Common myeloid progenitor, CD34-positive (primary cell): ENCODE measurements at regions not wholly inside any gene's neighbourhood (a gene's known extent, or its start where the extent isn't known, plus 50 kb on each side); places are given as distances from the start of the nearest gene placed in this dataset.
"Not testable (repeated sequence)": the region's sequence is repeated elsewhere in the genome, so short reads cannot be mapped to it uniquely, and the experiment has no call there.

Source experiments
- CTCF ChIA-PET: fragments of 350-600 bp; sonication (Branson Sonifier 250); formaldehyde crosslinking; loops from one replicate; lab custom pipeline; 2021; ENCODE audit warnings: antibody characterized with exemption; lab: Charles Lee
- POLR2A ChIA-PET: fragments of 350-600 bp; sonication (Branson Sonifier 250); formaldehyde crosslinking; loops from one replicate; lab custom pipeline; 2021; ENCODE audit warnings: antibody characterized with exemption; lab: Charles Lee
- DNase-seq, 3 donors: peaks; one replicate each; pipeline versions ENCODE4 v3.0.0 to v3.0.0-alpha.2; 2013
- H3K27ac ChIP-seq, 2 experiments: 1 replicate in 1 of 2; 2 replicates in 1 of 2; pipeline ENCODE4 v1.7.0; 2013; ENCODE audit warnings: inconsistent platforms in 2 of 2, low read length in 2 of 2, mild to moderate bottlenecking in 2 of 2, low read depth in 1 of 2, moderate library complexity in 1 of 2; ENCODE audit not compliant: severe bottlenecking in 2 of 2, insufficient read depth in 1 of 2, poor library complexity in 1 of 2
- H3K27me3 ChIP-seq, 5 experiments: replicated peaks in 2 of 5; 1 replicate in 3 of 5; 2 replicates in 2 of 5; pipeline versions ENCODE4 v1.6.1 to v1.7.0; 2013; ENCODE audit warnings: low read length in 4 of 5, mild to moderate bottlenecking in 2 of 5, moderate library complexity in 2 of 5, inconsistent platforms in 1 of 5; ENCODE audit not compliant: insufficient read depth in 5 of 5, control insufficient read depth in 4 of 5
- H3K36me3 ChIP-seq, 4 experiments: 1 replicate in 2 of 4; 2 replicates in 2 of 4; pipeline versions ENCODE4 v1.6.1 to v1.7.0; 2013; ENCODE audit warnings: low read length in 3 of 4, control low read depth in 1 of 4, mild to moderate bottlenecking in 1 of 4; ENCODE audit not compliant: control insufficient read depth in 4 of 4, insufficient read depth in 4 of 4
- H3K4me1 ChIP-seq, 4 experiments: 1 replicate in 3 of 4; 2 replicates in 1 of 4; pipeline versions ENCODE4 v1.6.1 to v1.7.1; 2013; ENCODE audit warnings: low read length in 3 of 4, mild to moderate bottlenecking in 3 of 4, control low read depth in 1 of 4, inconsistent platforms in 1 of 4, moderate library complexity in 1 of 4; ENCODE audit not compliant: control insufficient read depth in 4 of 4, insufficient read depth in 4 of 4; ENCODE audit errors: control extremely low read depth in 1 of 4
- H3K4me3 ChIP-seq, 7 experiments: 1 replicate in 4 of 7; 2 replicates in 3 of 7; pipeline versions ENCODE4 v1.5.1 to v1.7.0; 2013; ENCODE audit warnings: mild to moderate bottlenecking in 7 of 7, low read length in 6 of 7, moderate library complexity in 6 of 7, inconsistent platforms in 2 of 7, low read depth in 2 of 7, control low read depth in 1 of 7; ENCODE audit not compliant: insufficient read depth in 4 of 7, control insufficient read depth in 1 of 7; ENCODE audit errors: extremely low read depth in 1 of 7
- H3K9me3 ChIP-seq, 5 experiments: 1 replicate in 4 of 5; 2 replicates in 1 of 5; pipeline versions ENCODE4 v1.6.1 to v1.7.1; 2013; ENCODE audit warnings: low read length in 4 of 5, mild to moderate bottlenecking in 2 of 5, inconsistent platforms in 1 of 5, low read depth in 1 of 5, moderate library complexity in 1 of 5; ENCODE audit not compliant: control insufficient read depth in 4 of 5, insufficient read depth in 2 of 5; ENCODE audit errors: control extremely low read depth in 1 of 5
- WGBS: methylation state at CpG from one replicate; pipeline ENCODE4 v1.1.5; 2013; ENCODE audit not compliant: insufficient coverage; 5-methylcytosine and 5-hydroxymethylcytosine counted together

DNA sequence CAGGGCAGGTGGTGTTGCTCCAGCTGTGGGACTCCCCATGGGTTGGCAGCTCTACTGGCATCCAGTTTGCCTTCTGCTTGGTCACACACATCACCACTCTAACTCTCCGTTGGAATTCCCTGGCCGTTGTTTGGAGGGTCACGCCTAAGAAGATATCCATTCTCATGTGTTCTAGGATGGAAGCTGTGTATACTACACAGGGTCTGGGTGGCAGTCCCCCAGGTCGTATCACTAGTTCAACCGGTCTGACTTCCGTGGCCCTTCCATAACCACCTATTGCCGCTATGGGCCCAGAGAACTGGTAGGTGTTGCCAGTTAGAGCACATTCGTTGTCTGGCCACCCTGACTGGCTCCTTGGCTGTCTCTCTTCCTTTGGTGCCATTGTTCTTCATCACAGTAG is 456.3 kb downstream of the TMEM121 start:
- WGBS, result 99% methylated on average over 8 of the region's 8 CpGs
- H3K4me3 ChIP-seq, result no peak overlapping the region
- H3K27ac ChIP-seq, result no peak overlapping the region
- H3K27me3 ChIP-seq, result no peaks in the 10 kb centered on the region
- H3K4me1 ChIP-seq, result peaks cover 6 to 60% (median 38%) of the 10 kb centered on the region in 4 experiments
- POLR2A ChIA-PET, result no interaction called here
- H3K9me3 ChIP-seq, result no peaks in the 10 kb centered on the region
- CTCF ChIA-PET, result interaction anchor here (1.1 to 1.5 kb wide), 4 partner anchors 8 to 22 kb away, joined by 3 to 5 read pairs (median 3); no protein-coding TSS in a partner anchor
- no peak for DNase-seq
- no peaks in the 10 kb centered on the region for H3K36me3 ChIP-seq

DNA sequence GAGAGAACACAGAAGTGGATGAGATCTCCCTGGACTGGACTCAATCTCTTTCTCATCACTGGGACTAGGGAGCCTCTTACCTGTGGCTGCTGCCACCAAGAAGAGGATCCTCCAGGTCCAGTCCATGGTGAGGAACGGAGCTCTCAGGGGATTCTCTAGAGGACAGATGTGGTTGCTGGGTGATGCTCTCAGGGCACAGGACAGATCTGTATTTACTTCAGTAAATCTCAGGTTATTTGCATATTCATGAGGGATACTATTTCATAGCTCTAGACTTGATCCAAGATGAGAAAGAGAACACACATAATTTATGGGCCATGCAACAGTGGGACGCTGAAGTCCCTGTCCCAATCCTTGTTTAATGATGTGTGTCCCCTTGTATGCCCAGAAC is 460.5 kb downstream of the TMEM121 start:
- ChIA-PET CTCF (interaction anchor here (0.8 to 1.7 kb wide), 2 partner anchors 8 to 12 kb away, joined by 5 to 6 read pairs; no protein-coding TSS in a partner anchor), POLR2A (no interaction called here)
- Histone ChIP-seq H3K9me3 (no peaks in the 10 kb centered on the region), H3K27me3 (no peaks in the 10 kb centered on the region), H3K36me3 (no peaks in the 10 kb centered on the region), H3K4me3 (no peak overlapping the region), H3K27ac (no peak overlapping the region), H3K4me1 (peaks cover 0 to 45% (median 25%) of the 10 kb centered on the region in 4 experiments)
- DNase-seq, result no peak
- WGBS, result 82% methylated on average over 1 of the region's 2 CpGs

DNA sequence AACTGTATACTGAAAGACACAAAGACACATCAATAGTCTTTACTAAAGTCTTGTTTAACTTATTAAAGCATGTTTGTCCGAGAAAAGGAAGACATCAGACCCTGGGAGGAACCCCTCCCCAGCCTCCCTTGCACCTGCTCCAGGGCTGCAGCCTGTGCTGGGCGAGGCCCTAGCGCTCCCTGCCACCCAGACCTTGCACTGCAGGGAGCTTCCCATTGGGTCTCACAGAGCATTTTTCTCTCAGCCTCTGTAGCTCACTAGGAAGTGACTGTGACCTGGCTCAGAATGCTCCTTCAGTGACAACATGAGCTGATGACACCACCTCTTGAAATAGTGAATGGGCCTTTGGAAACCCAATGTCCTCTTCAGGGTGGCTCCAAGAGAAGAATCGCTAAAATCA is 461.2 kb downstream of the TMEM121 start:
- no peak for DNase-seq
- WGBS, result 100% methylated on average over 3 of the region's 4 CpGs
- ChIA-PET POLR2A (no interaction called here), CTCF (interaction anchor here (0.8 to 2.4 kb wide), 3 partner anchors 9 to 42 kb away, joined by 5 to 6 read pairs (median 6); no protein-coding TSS in a partner anchor)
- Histone ChIP-seq H3K27ac (no peak overlapping the region), H3K4me1 (peaks cover 0 to 39% (median 18%) of the 10 kb centered on the region in 4 experiments), H3K36me3 (no peaks in the 10 kb centered on the region), H3K4me3 (no peak overlapping the region), H3K27me3 (no peaks in the 10 kb centered on the region), H3K9me3 (no peaks in the 10 kb centered on the region)

DNA sequence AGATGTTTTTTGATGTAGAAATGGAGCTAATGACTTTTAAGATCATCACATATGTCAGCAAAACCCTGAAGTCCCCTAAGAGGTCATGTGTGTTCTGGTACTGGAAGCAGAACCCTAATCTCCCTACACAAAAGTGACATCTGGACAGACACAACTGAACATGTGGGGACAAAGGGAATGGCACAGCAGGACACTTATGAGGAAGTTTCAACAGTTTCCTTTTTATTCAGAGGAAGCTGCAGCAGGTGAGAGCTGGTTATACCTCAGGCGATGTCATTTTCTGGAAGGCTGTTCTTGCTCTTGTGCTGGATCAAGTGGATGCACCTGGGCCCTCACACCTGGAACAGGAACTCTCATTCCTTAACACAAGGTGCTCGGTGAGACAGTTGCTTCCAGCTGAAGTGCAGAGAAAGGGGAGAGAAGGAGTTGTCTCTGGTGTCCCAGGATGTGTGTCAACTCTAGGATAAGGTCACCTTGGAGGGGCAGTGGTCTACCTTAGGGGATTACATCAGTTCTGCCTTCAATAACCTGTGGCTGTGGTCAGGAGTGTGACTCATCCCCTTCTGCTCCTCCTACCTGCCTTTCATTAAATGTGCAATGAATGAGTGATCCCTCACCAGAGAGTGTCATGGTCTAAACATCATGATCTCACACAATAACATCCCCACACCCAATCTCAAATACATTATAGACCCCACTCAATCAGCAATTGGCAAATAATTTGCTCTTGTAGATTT is 463.4 kb downstream of the TMEM121 start:
- no peaks in the 10 kb centered on the region for H3K27me3 ChIP-seq
- no peaks in the 10 kb centered on the region for H3K9me3 ChIP-seq
- WGBS, result no CpG with 5 or more reads among the region's 2 CpGs
- no peak overlapping the region for H3K4me3 ChIP-seq
- H3K4me1 ChIP-seq, result peaks cover 0 to 31% (median 18%) of the 10 kb centered on the region in 4 experiments
- ChIA-PET POLR2A (no interaction called here), CTCF (interaction anchor here (1.4 to 2.4 kb wide), 3 partner anchors 16 to 44 kb away, joined by 3 to 7 read pairs (median 6); no protein-coding TSS in a partner anchor)
- H3K36me3 ChIP-seq, result no peaks in the 10 kb centered on the region
- no peak overlapping the region for H3K27ac ChIP-seq
- DNase-seq, result peak in 2 of 3 donors; percentile 48 to 55

DNA sequence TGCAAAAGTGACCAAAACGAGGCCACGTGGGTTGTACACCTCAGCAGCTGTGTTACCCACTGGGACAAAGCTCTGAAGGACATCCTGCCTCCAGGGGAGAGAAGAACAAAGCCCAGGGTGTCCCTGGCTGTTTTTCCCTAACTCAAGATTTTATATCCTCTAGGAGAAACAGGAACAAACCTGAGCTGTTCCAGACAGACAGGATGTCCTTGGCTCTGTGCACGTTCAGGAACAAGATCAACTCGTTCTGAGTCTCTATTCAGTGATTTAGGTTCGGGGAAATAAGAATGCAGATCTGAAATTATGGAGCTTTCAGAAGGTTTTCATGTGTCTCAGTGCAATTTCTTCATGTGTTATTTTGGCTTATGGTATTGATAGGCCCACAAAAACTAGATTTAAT is 465.3 kb downstream of the TMEM121 start:
- WGBS, result 87% methylated on average over 5 of the region's 5 CpGs

DNA sequence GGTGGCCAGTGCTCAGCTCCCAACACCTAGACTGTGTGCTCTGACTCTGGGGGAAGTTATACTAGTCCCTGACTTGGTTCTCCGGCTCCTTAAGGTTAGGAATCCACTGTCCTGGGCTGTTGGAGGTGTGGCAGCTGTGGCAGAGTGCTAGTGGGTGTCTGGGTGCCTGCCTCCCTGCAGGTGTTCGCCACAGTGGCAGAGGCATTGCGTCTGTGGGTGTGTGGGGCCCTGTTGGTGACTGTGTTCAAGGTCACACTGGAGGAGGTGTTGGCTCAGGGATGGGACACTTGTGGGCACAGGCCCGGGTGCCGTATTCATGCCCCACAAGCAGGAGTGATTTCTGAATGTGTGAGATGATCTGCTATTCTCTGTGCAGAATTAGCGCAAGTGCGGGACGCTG is 467.4 kb downstream of the TMEM121 start:
- H3K27me3 ChIP-seq, result no peaks in the 10 kb centered on the region
- CTCF ChIA-PET, result interaction anchor here (0.7 to 1.7 kb wide), 3 partner anchors 9 to 210 kb away, joined by 3 to 7 read pairs (median 3); no protein-coding TSS in a partner anchor

More for the DNA sequence above, 465.3 kb downstream of the TMEM121 start:
- H3K9me3 ChIP-seq, H3K27me3 ChIP-seq, DNase-seq, H3K27ac ChIP-seq, H3K4me3 ChIP-seq, POLR2A ChIA-PET, CTCF ChIA-PET, H3K36me3 ChIP-seq: not testable (repeated sequence)
- peaks cover 0 to 30% (median 19%) of the 10 kb centered on the region in 4 experiments for H3K4me1 ChIP-seq

More for the DNA sequence above, 467.4 kb downstream of the TMEM121 start:
- POLR2A ChIA-PET, result no interaction called here
- Histone ChIP-seq H3K9me3 (no peaks in the 10 kb centered on the region), H3K36me3 (no peaks in the 10 kb centered on the region), H3K4me3 (no peak overlapping the region), H3K4me1 (peaks cover 0 to 32% (median 16%) of the 10 kb centered on the region in 4 experiments), H3K27ac (no peak overlapping the region)
- no peak for DNase-seq
- 93% methylated on average over 2 of the region's 8 CpGs for WGBS
